Activated CD8-positive, alpha-beta memory T cell treated with anti-CD3 and anti-CD28 coated beads, Interleukin-2, amount 10 ng/mL, durations not matched to agents 7 days and 5 days (primary cell): ENCODE measurements at regions not wholly inside any gene's neighbourhood (a gene's known extent, or its start where the extent isn't known, plus 50 kb on each side); places are given as distances from the start of the nearest gene placed in this dataset.

Experiments used
- ATAC-seq: fragments of 150-1000 bp; cut with Tn5 transposase; one replicate; pipeline ENCODE4 v1.10.0; 2021; ENCODE audit warnings: moderate library complexity
- CTCF ChIA-PET: fragments of 350-600 bp; sonication (Branson Sonifier 250); formaldehyde crosslinking; loops from one replicate; lab custom pipeline; 2021; ENCODE audit warnings: antibody characterized with exemption; lab: Charles Lee
- DNase-seq: peaks from one replicate; pipeline ENCODE4 v3.0.0-alpha.2; 2020
- H3K27ac Mint-ChIP-seq: one replicate; pipeline ENCODE4 v1.8.0; 2021; ENCODE audit warnings: mild to moderate bottlenecking, mixed read lengths
- H3K27me3 Mint-ChIP-seq: one replicate; pipeline ENCODE4 v1.8.0; 2021; ENCODE audit warnings: mixed read lengths
- H3K36me3 Mint-ChIP-seq: one replicate; pipeline ENCODE4 v1.8.0; 2021; ENCODE audit warnings: mild to moderate bottlenecking, mixed read lengths
- H3K4me1 Mint-ChIP-seq: one replicate; pipeline ENCODE4 v1.8.0; 2021; ENCODE audit warnings: mixed read lengths
- H3K4me3 Mint-ChIP-seq: one replicate; pipeline ENCODE4 v1.8.0; 2021; ENCODE audit warnings: mild to moderate bottlenecking, moderate library complexity, mixed read lengths
- H3K9me3 Mint-ChIP-seq: one replicate; pipeline ENCODE4 v1.8.0; 2022; ENCODE audit warnings: low read depth, mixed read lengths

GRCh38 chrX:8346892-8347291, 117.7 kb upstream of the VCX3B start:
- no peaks in the 10 kb centered on the region for H3K9me3 Mint-ChIP-seq

GRCh38 chrX:8349816-8350544, 114.7 kb upstream of the VCX3B start:
- no peak overlapping the region for H3K27ac Mint-ChIP-seq
- CTCF ChIA-PET: no interaction called here
- no peaks in the 10 kb centered on the region for H3K27me3 Mint-ChIP-seq
- H3K9me3 Mint-ChIP-seq: no peaks in the 10 kb centered on the region
- no peak for DNase-seq
- no peaks in the 10 kb centered on the region for H3K4me1 Mint-ChIP-seq
- ATAC-seq: no peak
- H3K36me3 Mint-ChIP-seq: no peaks in the 10 kb centered on the region
- H3K4me3 Mint-ChIP-seq: no peak overlapping the region

More at GRCh38 chrX:8346892-8347291, 117.7 kb upstream of the VCX3B start:
- Mint-ChIP-seq H3K27me3 (no peaks in the 10 kb centered on the region), H3K4me3 (no peak overlapping the region), H3K4me1 (no peaks in the 10 kb centered on the region), H3K27ac (no peak overlapping the region), H3K36me3 (no peaks in the 10 kb centered on the region)
- DNase-seq: no peak
- CTCF ChIA-PET: no interaction called here
- ATAC-seq: no peak

GRCh38 chrX:8358302-8358701, 106.3 kb upstream of the VCX3B start:
- Mint-ChIP-seq H3K36me3 (no peaks in the 10 kb centered on the region), H3K27me3 (no peaks in the 10 kb centered on the region), H3K9me3 (no peaks in the 10 kb centered on the region), H3K4me3 (no peak overlapping the region), H3K4me1 (no peaks in the 10 kb centered on the region), H3K27ac (no peak overlapping the region)
- DNase-seq: no peak
- CTCF ChIA-PET: no interaction called here
- ATAC-seq: no peak

- CTCF ChIA-PET: no interaction called here
- Mint-ChIP-seq H3K4me1 (no peaks in the 10 kb centered on the region), H3K36me3 (no peaks in the 10 kb centered on the region), H3K27ac (no peak overlapping the region), H3K4me3 (no peak overlapping the region), H3K9me3 (no peaks in the 10 kb centered on the region), H3K27me3 (no peaks in the 10 kb centered on the region)
- no peak for ATAC-seq
- DNase-seq: no peak
Measured at GRCh38 chrX:8364369-8365141, 100.1 kb upstream of the VCX3B start.

- ATAC-seq (no peak), DNase-seq (no peak)
- no peak overlapping the region for H3K4me3 Mint-ChIP-seq
- H3K9me3 Mint-ChIP-seq: no peaks in the 10 kb centered on the region
- no peaks in the 10 kb centered on the region for H3K27me3 Mint-ChIP-seq
- H3K36me3 Mint-ChIP-seq: no peaks in the 10 kb centered on the region
- no peak overlapping the region for H3K27ac Mint-ChIP-seq
- no peaks in the 10 kb centered on the region for H3K4me1 Mint-ChIP-seq
- CTCF ChIA-PET: no interaction called here
Measured at GRCh38 chrX:8366481-8366880, 98.1 kb upstream of the VCX3B start.

GRCh38 chrX:8374041-8374825, 90.4 kb upstream of the VCX3B start:
- CTCF ChIA-PET: no interaction called here
- DNase-seq: no peak
- Mint-ChIP-seq H3K9me3 (peaks cover 4% of the 10 kb centered on the region), H3K4me3 (no peak overlapping the region), H3K4me1 (no peaks in the 10 kb centered on the region), H3K36me3 (no peaks in the 10 kb centered on the region), H3K27me3 (no peaks in the 10 kb centered on the region), H3K27ac (no peak overlapping the region)
- ATAC-seq: no peak

- DNase-seq: no peak
- CTCF ChIA-PET: no interaction called here
Measured at GRCh38 chrX:8377041-8377440, 87.6 kb upstream of the VCX3B start.

GRCh38 chrX:8390771-8391170, 73.9 kb upstream of the VCX3B start:
- H3K27me3 Mint-ChIP-seq: no peaks in the 10 kb centered on the region
- H3K4me3 Mint-ChIP-seq: no peak overlapping the region
- CTCF ChIA-PET: no interaction called here
- no peaks in the 10 kb centered on the region for H3K36me3 Mint-ChIP-seq
- no peak overlapping the region for H3K27ac Mint-ChIP-seq
- no peaks in the 10 kb centered on the region for H3K4me1 Mint-ChIP-seq
- ATAC-seq (no peak), DNase-seq (no peak)
- H3K9me3 Mint-ChIP-seq: peaks cover 6% of the 10 kb centered on the region

More at GRCh38 chrX:8377041-8377440, 87.6 kb upstream of the VCX3B start:
- Mint-ChIP-seq H3K36me3 (no peaks in the 10 kb centered on the region), H3K4me1 (no peaks in the 10 kb centered on the region), H3K27ac (no peak overlapping the region), H3K4me3 (no peak overlapping the region), H3K27me3 (no peaks in the 10 kb centered on the region), H3K9me3 (peaks cover 4% of the 10 kb centered on the region)
- no peak for ATAC-seq

- no peaks in the 10 kb centered on the region for H3K4me1 Mint-ChIP-seq
- H3K9me3 Mint-ChIP-seq: peaks cover 3% of the 10 kb centered on the region
- no peaks in the 10 kb centered on the region for H3K36me3 Mint-ChIP-seq
- H3K4me3 Mint-ChIP-seq: no peak overlapping the region
- ATAC-seq: no peak
- DNase-seq: no peak
- CTCF ChIA-PET: interaction anchor here (0.6 kb wide), 1 partner anchor 52 kb away, joined by 3 read pairs; no protein-coding TSS in a partner anchor
- no peak overlapping the region for H3K27ac Mint-ChIP-seq
- H3K27me3 Mint-ChIP-seq: no peaks in the 10 kb centered on the region
Measured at GRCh38 chrX:8403988-8404387, 60.6 kb upstream of the VCX3B start.

GRCh38 chrX:8404471-8404870, 60.2 kb upstream of the VCX3B start:
- DNase-seq (no peak), ATAC-seq (no peak)
- no peak overlapping the region for H3K4me3 Mint-ChIP-seq
- CTCF ChIA-PET: interaction anchor here (0.6 kb wide), 1 partner anchor 52 kb away, joined by 3 read pairs; no protein-coding TSS in a partner anchor
- no peaks in the 10 kb centered on the region for H3K36me3 Mint-ChIP-seq
- H3K9me3 Mint-ChIP-seq: peaks cover 3% of the 10 kb centered on the region
- no peaks in the 10 kb centered on the region for H3K4me1 Mint-ChIP-seq
- H3K27me3 Mint-ChIP-seq: no peaks in the 10 kb centered on the region
- no peak overlapping the region for H3K27ac Mint-ChIP-seq

GRCh38 chrX:8404926-8405325, 59.7 kb upstream of the VCX3B start:
- H3K4me1 Mint-ChIP-seq: no peaks in the 10 kb centered on the region
- no peak overlapping the region for H3K4me3 Mint-ChIP-seq
- DNase-seq: no peak
- peaks cover 3% of the 10 kb centered on the region for H3K9me3 Mint-ChIP-seq
- H3K27ac Mint-ChIP-seq: no peak overlapping the region
- no peak for ATAC-seq
- CTCF ChIA-PET: no interaction called here
- no peaks in the 10 kb centered on the region for H3K36me3 Mint-ChIP-seq
- H3K27me3 Mint-ChIP-seq: no peaks in the 10 kb centered on the region

- H3K27me3 Mint-ChIP-seq: no peaks in the 10 kb centered on the region
- ATAC-seq (no peak), DNase-seq (no peak)
- H3K4me1 Mint-ChIP-seq: no peaks in the 10 kb centered on the region
- no peak overlapping the region for H3K4me3 Mint-ChIP-seq
- CTCF ChIA-PET: no interaction called here
- no peaks in the 10 kb centered on the region for H3K36me3 Mint-ChIP-seq
- no peak overlapping the region for H3K27ac Mint-ChIP-seq
- peaks cover 3% of the 10 kb centered on the region for H3K9me3 Mint-ChIP-seq
Measured at GRCh38 chrX:8405631-8406030, 59.0 kb upstream of the VCX3B start.

GRCh38 chrX:8413279-8413678, 51.4 kb upstream of the VCX3B start:
- CTCF ChIA-PET: no interaction called here
- Mint-ChIP-seq H3K27me3 (no peaks in the 10 kb centered on the region), H3K36me3 (no peaks in the 10 kb centered on the region), H3K27ac (no peak overlapping the region), H3K4me3 (no peak overlapping the region), H3K4me1 (no peaks in the 10 kb centered on the region), H3K9me3 (peaks cover 8% of the 10 kb centered on the region)
- no peak for DNase-seq
- ATAC-seq: no peak
